HG03460 (cell line): ENCODE measurements at regions not wholly inside any gene's neighbourhood (a gene's known extent, or its start where the extent isn't known, plus 50 kb on each side); places are given as distances from the start of the nearest gene placed in this dataset.
"Not testable (repeated sequence)": the region's sequence is repeated elsewhere in the genome, so short reads cannot be mapped to it uniquely, and the experiment has no call there.

ENCODE experiments used
- ATAC-seq: cut with Tn5 transposase; IDR thresholded peaks from one replicate; pipeline ENCODE4 v1.9.1; 2021; ENCODE audit not compliant: unreplicated experiment

GRCh38 chr3:139269984-139270383, 73.8 kb upstream of the MRPS22 start:
- ATAC-seq: no peak

DNA sequence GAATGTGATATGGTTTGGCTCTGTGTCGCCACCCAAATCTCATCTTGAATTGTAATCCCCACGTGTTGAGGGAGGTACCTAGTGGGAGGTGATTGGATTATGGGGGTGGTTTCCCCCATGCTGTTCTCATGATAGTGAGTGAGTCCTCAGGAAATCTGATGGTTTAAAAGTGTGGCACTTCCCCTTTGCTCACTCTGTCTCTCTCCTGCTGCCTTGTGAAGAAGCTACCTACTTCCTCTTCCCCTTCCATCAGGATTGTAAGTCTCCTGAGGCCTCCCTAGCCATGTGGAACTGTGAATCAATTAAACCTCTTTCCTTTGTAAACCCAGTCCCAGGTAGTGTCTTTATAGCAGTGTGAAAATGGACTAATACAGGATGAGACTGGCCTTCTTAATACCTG, 73.2 kb upstream of the MRPS22 start:
- not testable (repeated sequence) for ATAC-seq

DNA sequence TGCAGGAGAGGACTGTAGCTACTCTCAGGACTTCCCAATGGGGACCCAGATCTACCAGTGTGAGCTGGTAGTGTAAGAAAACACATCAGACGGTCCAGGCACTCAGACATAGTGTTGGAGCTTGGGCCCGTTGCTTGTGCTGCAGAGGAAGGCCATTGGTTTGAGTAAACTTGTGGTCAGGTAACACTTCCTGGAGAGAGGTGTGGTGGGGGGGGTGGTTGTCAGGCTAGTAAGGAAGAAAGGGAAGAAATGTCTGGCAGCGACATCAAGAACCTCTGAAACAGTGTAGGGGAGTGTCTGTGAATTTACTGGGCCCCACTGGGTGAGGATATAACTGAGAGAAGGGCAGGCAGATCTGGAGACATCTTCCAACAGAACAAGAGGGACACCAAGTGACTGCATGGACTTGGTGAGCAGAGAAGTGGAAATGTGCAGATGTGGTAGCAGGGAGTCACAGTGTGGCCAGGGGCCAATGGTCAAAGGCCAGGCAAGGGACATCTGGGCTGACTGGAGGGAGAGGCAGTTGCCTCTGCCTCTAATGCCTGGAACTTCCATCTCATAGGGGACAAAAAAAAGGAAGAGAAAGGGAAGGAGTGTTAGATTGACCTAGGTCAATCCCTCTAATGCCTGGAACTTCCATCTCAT, 63.7 kb upstream of the MRPS22 start:
- no peak for ATAC-seq

- no peak for ATAC-seq
Observed at GRCh38 chr3:139281096-139281495, 62.7 kb upstream of the MRPS22 start.

DNA sequence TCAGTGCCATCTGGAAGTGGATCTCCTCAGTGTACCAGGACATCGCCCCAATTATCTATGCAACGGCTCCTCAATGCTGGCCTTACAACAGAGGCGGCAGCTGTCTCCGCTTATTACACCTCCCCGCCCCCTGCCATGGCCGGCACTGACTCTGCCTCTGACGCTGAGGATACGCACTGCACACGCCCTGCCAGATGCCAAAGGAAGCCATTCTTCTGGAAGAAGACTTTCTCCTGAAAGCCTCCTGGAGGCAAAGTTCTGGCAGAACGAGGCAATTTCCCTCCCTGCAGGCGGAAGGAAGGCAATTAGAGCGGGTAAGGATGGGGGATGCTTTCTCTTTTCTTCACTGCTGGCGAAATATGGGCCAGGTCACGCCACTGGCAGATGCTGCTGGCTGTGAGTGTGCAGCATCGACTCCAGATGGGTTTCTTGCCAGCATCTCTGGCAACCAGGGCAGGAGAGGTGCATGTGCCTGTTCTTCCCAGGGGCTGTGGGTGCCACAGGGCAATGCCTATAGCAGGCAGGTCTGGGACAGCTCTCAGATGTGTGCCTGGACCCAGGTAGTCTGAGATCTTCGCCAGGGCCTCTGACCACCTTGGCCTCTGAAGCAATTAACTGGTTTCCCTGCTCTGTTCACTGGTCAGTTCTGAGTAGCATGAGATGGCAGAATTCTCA, 62.2 kb upstream of the MRPS22 start:
- ATAC-seq: no peak

DNA sequence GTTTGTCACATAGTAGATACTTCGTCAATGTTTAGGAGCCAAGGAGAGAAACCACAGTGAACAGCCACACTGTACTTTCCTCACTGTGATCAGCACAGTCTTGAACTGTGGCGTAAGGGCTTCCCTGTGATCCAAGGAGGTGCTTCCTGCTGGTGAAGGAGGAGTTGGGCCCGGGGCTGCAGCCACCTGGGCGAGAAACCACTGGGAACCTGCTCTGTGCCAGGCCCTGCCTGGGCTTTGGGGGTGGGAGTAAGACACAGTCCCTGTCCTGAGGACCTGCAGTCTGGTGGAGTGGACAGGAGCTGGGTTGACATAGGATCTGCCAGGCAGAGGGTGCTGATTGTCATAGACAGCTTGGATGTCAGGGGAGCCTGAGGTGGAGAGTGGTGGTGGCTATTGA, 60.5 kb upstream of the MRPS22 start:
- ATAC-seq: no peak

GRCh38 chr3:139284221-139284620, 59.6 kb upstream of the MRPS22 start:
- no peak for ATAC-seq

GRCh38 chr3:139285691-139286090, 58.1 kb upstream of the MRPS22 start:
- ATAC-seq: no peak

DNA sequence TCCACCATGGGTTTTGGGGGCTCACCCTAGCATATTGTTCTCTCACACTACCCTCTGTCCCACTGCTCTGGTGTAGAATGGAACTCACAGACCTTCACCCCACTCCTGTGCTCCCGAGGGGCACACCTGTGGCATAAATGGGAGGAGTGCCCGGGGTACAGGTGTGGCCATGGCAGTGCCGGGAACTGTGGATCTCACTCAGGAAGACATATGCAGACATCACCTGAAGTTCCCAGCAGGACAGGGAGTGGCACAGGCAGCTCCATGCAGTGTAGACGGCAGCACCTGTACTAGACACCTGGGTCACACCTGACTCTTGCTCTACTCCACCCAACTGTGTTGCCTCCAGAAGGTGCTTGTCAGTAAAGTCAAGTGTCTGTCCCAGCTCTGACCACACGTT, 57.6 kb upstream of the MRPS22 start:
- ATAC-seq: no peak

- no peak for ATAC-seq
Observed at GRCh38 chr3:139286825-139287224, 57.0 kb upstream of the MRPS22 start.

DNA sequence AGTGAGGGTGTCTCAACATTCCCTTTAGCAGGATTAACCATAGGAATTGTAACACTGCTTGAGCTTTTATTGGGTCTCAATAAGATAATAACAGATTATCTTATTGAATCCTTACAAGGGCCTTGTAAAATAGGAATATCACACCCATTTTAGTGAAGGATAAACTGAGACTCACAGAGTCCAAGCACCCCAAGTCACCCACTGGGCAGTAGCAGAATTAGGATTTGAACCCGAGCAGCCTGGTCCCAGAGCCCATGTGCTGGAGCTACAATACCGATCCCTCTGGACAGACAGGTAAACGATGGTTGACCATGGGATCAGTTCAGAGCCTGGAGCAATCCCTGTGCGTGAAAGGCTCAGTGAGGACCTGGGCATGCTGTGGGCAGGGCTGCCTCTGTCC, 56.3 kb upstream of the MRPS22 start:
- ATAC-seq: no peak

DNA sequence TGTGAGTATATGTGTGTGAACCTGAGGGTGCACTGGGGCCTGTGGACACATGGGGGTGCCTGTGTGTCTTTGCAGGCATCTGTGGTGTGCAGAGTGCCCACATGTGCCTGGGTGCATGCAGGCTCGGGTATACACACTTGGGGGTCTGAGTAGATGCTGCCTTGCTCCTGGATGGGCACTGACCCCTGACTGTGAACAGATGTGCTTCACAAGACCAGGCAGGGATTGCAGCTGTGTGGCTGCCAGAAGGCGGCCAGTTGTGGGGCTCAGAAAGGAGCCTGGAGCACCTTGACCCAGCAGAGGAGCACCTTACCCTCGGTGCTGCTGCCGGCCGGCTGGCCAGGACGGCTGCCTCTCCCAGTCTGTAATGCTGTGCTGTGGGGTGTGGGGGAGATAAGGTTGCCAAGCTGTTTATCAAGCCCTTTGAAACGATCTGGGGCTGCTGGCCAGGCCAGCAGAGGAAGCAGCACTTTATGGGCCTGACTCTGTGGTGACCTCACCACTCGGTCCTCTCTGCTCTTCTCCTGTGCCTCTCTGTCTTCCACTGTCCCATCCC, 55.5 kb upstream of the MRPS22 start:
- ATAC-seq: no peak

DNA sequence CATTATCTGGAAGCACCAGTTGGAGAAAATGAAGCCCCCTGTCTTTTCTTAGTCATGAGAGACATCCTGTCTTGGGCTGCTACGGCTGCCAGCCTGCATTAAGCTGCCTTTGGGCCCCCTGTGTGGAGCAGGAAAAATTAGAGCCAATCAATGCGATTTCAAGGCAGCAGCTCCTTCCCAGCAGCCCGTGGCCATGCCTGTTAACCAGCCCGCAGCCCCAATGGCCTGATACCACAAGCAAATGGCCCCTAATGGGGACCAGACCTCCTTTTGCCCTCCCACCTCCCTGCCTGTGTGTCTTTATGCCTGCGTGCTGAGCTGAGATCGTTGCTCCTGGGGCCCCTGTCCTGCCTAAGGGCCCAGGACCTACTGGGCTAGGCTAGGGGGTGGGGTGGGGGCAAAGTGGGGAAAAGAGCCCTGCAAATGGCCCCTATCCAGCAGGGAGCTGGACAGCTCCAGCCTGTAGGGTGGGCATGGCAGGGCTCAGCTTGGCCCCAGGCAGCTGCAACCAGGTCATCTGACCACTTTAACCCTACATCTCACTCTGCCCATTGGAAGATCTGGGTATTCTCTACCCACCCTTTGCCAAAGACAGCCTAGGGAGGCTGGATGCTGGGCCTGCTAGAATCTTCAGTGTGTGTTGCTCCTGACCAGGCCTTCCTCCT, 53.8 kb upstream of the MRPS22 start:
- no peak for ATAC-seq

- no peak for ATAC-seq
Observed at GRCh38 chr3:139291276-139292051, 52.4 kb upstream of the MRPS22 start.

- ATAC-seq: no peak
Observed at GRCh38 chr3:139292192-139292591, 51.6 kb upstream of the MRPS22 start.

GRCh38 chr3:139292711-139293664, 50.8 kb upstream of the MRPS22 start:
- no peak for ATAC-seq

DNA sequence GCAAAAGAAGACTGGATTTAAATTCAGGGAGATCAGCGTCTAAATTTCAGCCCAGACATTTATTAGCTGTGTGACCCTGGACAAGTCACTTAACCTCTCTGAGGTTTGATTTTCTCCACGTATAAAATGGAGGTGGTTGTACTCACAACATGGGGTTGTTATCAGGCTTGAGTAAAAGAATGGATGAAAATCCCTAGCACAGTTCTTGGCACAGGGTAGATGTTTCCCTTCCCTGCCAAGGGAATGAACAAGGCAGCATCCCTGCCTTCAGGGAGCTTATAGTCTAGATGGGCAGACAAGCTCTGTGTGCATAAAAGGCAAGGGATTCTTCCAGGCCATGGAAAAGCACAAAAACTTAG, 50.2 kb upstream of the MRPS22 start:
- ATAC-seq: no peak
